OCI-LY7 (cell line): ENCODE measurements at regions not wholly inside any gene's neighbourhood (a gene's known extent, or its start where the extent isn't known, plus 50 kb on each side); places are given as distances from the start of the nearest gene placed in this dataset.

Experiments
- BruUV-seq: library from RNA; stranded (reverse); fragments of 400-500 nt; replicated peaks from 2 replicates; lab custom pipeline; 2021; lab: Mats Ljungman, UMichigan
- CTCF ChIA-PET: fragments of 300-600 bp; sonication (Branson Sonifier 250); formaldehyde crosslinking; loops from one replicate; lab custom pipeline; 2022; ENCODE audit warnings: antibody characterized with exemption; ENCODE audit not compliant: unreplicated experiment; lab: Charles Lee
- POLR2A ChIA-PET: fragments of 300-600 bp; sonication (Branson Sonifier 250); formaldehyde crosslinking; loops from one replicate; lab custom pipeline; 2022; ENCODE audit warnings: antibody characterized with exemption; lab: Charles Lee
- DNase-seq: peaks from one replicate; pipeline ENCODE4 v3.0.0-alpha.2; 2015; ENCODE audit warnings: low spot score
- H2AFZ ChIP-seq: fragments of 200-600 bp; sonication (generic), shearing (Covaris generic); 2 replicates; pipeline ENCODE4 v1.6.1; 2014; ENCODE audit warnings: mild to moderate bottlenecking, antibody characterized with exemption, low read length, moderate library complexity
- H3K27ac ChIP-seq: fragments of 200-600 bp; sonication (generic); 2 replicates; pipeline ENCODE4 v1.5.1; 2014; ENCODE audit warnings: mixed run types, low read depth, mild to moderate bottlenecking, moderate library complexity, low read length, inconsistent platforms; ENCODE audit not compliant: poor library complexity, severe bottlenecking
- H3K36me3 ChIP-seq: fragments of 200-600 bp; sonication (generic); 2 replicates; pipeline ENCODE4 v1.6.1; 2014; ENCODE audit warnings: mild to moderate bottlenecking, antibody characterized with exemption, low read length, moderate library complexity, mixed read lengths; ENCODE audit not compliant: insufficient read depth
- H3K4me1 ChIP-seq: fragments of 200-600 bp; sonication (generic); 2 replicates; pipeline ENCODE4 v1.5.1; 2014; ENCODE audit warnings: mild to moderate bottlenecking, low read length; ENCODE audit not compliant: insufficient read depth, poor library complexity, severe bottlenecking
- H3K4me2 ChIP-seq: fragments of 200-600 bp; sonication (generic); 2 replicates; pipeline ENCODE4 v1.6.1; 2014; ENCODE audit warnings: mild to moderate bottlenecking, low read length
- H3K4me3 ChIP-seq: fragments of 200-600 bp; sonication (generic); 2 replicates; pipeline ENCODE4 v1.5.1; 2014; ENCODE audit warnings: mild to moderate bottlenecking, low read depth, low read length; ENCODE audit not compliant: poor library complexity, severe bottlenecking
- H3K79me2 ChIP-seq: fragments of 200-600 bp; sonication (generic); 2 replicates; pipeline ENCODE4 v1.6.1; 2016; ENCODE audit warnings: low read depth, mild to moderate bottlenecking, low read length, moderate library complexity, mixed read lengths; ENCODE audit not compliant: insufficient read depth
- H3K9me2 ChIP-seq: fragments of 200-600 bp; sonication (generic); 2 replicates; pipeline ENCODE4 v1.6.1; 2016; ENCODE audit warnings: mild to moderate bottlenecking, low read length, mixed read lengths; ENCODE audit not compliant: insufficient read depth
- H3K9me3 ChIP-seq: fragments of 200-600 bp; sonication (generic); 2 replicates; pipeline ENCODE4 v1.6.1; 2014; ENCODE audit warnings: mild to moderate bottlenecking, mixed run types, low read length, mixed read lengths
- H4K20me1 ChIP-seq: fragments of 200-600 bp; sonication (generic); 2 replicates; pipeline ENCODE4 v1.6.1; 2014; ENCODE audit warnings: mild to moderate bottlenecking, antibody characterized with exemption, low read length, moderate library complexity, mixed read lengths; ENCODE audit not compliant: insufficient read depth
- EZH2phosphoT487 ChIP-seq: fragments of 200-600 bp; sonication (generic); IDR thresholded peaks from 2 replicates; pipeline ENCODE4 v1.6.1; 2018; ENCODE audit warnings: low read depth, borderline replicate concordance, mild to moderate bottlenecking, mixed run types, antibody characterized with exemption, low read length, moderate library complexity, mixed read lengths
- intact Hi-C: fragments of 100-400 bp; cut with micrococcal nuclease; formaldehyde crosslinking; loops from one replicate; pipeline ENCODE4 v1.10.0; 2022; ENCODE audit not compliant: unreplicated experiment
- TF ChIP-seq, protein P1 (sequence below): fragments of 200-600 bp; sonication (generic); conservative IDR thresholded peaks from 2 replicates; pipeline ENCODE4 v1.5.1; 2014; ENCODE audit warnings: mild to moderate bottlenecking, antibody characterized with exemption, low read length, moderate library complexity, mixed read lengths

DNA sequence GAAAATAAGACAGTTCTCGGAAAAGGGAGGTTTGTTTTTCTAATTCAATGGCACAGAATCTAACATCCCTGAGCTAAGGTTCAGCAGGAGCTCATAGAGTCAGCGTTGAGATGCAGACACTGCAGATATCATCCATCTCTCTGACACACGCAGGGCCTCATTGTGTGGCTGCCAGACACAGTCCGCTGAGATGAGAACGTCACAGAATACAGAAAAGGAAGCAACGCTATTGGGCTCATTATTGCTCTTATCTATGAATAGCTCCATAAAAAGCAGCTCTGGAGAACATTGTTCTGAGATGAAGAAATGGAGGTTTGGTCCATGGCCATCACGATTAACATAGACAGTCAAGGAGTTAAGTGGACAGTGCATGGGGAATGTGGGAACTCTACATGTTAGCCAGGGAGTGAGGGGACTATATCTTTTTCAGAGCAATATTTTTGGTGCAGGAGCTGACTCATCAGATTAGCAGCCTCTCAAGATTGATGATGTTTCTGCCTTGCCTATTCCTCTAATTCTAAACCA is 771.6 kb upstream of the CXADR start:
- no peaks in the 10 kb centered on the region for H3K79me2 ChIP-seq
- no peak overlapping the region for H2AFZ ChIP-seq
- H4K20me1 ChIP-seq, result no peaks in the 10 kb centered on the region
- no TSS peak for BruUV-seq
- H3K4me2 ChIP-seq, result no peak overlapping the region
- CTCF ChIA-PET, result no interaction called here
- intact Hi-C loops, result no loop called here
- no peaks in the 10 kb centered on the region for H3K4me1 ChIP-seq
- no peak for TF ChIP-seq EZH2phosphoT487
- TF ChIP-seq, protein P1, sequence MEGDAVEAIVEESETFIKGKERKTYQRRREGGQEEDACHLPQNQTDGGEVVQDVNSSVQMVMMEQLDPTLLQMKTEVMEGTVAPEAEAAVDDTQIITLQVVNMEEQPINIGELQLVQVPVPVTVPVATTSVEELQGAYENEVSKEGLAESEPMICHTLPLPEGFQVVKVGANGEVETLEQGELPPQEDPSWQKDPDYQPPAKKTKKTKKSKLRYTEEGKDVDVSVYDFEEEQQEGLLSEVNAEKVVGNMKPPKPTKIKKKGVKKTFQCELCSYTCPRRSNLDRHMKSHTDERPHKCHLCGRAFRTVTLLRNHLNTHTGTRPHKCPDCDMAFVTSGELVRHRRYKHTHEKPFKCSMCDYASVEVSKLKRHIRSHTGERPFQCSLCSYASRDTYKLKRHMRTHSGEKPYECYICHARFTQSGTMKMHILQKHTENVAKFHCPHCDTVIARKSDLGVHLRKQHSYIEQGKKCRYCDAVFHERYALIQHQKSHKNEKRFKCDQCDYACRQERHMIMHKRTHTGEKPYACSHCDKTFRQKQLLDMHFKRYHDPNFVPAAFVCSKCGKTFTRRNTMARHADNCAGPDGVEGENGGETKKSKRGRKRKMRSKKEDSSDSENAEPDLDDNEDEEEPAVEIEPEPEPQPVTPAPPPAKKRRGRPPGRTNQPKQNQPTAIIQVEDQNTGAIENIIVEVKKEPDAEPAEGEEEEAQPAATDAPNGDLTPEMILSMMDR, result no peak
- no peaks in the 10 kb centered on the region for H3K9me2 ChIP-seq
- H3K9me3 ChIP-seq, result no peaks in the 10 kb centered on the region
- no peaks in the 10 kb centered on the region for H3K36me3 ChIP-seq
- no peak for DNase-seq
- no peak overlapping the region for H3K4me3 ChIP-seq
- no peak overlapping the region for H3K27ac ChIP-seq
- POLR2A ChIA-PET, result no interaction called here

DNA sequence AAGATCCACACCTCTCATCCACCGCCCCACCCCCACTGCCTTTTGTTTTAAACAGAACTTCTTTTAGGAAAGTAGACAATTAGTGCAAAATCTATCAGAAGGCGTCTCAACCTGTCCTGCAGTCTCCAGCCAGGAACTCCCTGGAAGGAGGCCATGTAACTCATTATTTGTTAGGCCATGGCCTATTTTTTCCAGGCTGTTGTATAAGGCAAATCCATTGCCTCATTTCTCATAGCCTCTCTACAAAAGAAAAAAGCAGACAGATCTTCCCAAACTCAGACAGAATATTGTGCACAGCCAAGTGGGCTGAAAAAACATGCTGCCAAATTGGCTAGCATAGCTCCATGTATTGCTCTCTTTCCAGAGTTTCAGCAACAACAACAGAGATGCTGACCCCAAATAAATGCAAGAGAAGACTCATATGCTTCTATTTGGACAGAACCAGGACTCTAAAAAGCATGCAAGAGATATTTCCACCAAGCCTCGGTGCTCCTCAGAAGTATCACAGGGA is 770.7 kb upstream of the CXADR start:
- ChIA-PET POLR2A (no interaction called here), CTCF (no interaction called here)
- no peak for DNase-seq
- Histone ChIP-seq H3K4me3 (no peak overlapping the region), H3K36me3 (no peaks in the 10 kb centered on the region), H3K27ac (no peak overlapping the region), H3K9me3 (no peaks in the 10 kb centered on the region), H3K79me2 (no peaks in the 10 kb centered on the region), H3K9me2 (no peaks in the 10 kb centered on the region), H3K4me1 (no peaks in the 10 kb centered on the region), H4K20me1 (no peaks in the 10 kb centered on the region), H3K4me2 (no peak overlapping the region), H2AFZ (no peak overlapping the region)
- no TSS peak for BruUV-seq
- no peak for TF ChIP-seq EZH2phosphoT487
- TF ChIP-seq, protein P1, result no peak
- intact Hi-C loops, result no loop called here

DNA sequence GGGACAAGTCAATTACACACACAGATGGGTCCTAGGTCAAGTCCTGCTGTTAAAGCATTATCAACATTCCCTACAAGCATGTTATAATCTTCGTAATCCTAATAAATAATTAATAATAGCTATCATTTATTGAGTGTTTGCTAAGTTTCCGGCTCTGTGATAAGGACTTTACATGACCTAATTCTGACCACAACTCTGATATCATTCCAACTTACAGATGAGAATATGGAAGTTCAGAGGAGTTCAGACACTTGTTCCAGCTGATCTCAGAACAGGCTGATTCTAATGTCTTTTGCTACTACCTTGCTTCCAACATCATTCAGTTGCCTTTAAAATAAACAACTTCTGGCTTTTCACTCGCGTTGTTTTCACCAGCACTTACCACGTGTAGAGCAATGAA is 770.1 kb upstream of the CXADR start:
- TF ChIP-seq EZH2phosphoT487, result no peak
- TF ChIP-seq, protein P1, result no peak
- H3K4me2 ChIP-seq, result no peak overlapping the region
- H3K9me3 ChIP-seq, result no peaks in the 10 kb centered on the region
- no peak overlapping the region for H3K27ac ChIP-seq
- no peaks in the 10 kb centered on the region for H3K9me2 ChIP-seq
- no peak overlapping the region for H2AFZ ChIP-seq
- H3K4me1 ChIP-seq, result no peaks in the 10 kb centered on the region
- DNase-seq, result no peak
- intact Hi-C loops, result no loop called here
- CTCF ChIA-PET, result no interaction called here
- no peaks in the 10 kb centered on the region for H3K79me2 ChIP-seq
- H4K20me1 ChIP-seq, result no peaks in the 10 kb centered on the region
- H3K36me3 ChIP-seq, result no peaks in the 10 kb centered on the region
- POLR2A ChIA-PET, result no interaction called here
- H3K4me3 ChIP-seq, result no peak overlapping the region
- no TSS peak for BruUV-seq
